Right atrium auricular region (tissue), 2 donors: ENCODE measurements at regions not wholly inside any gene's neighbourhood (a gene's known extent, or its start where the extent isn't known, plus 50 kb on each side); places are given as distances from the start of the nearest gene placed in this dataset.
"Not testable (repeated sequence)": the region's sequence is repeated elsewhere in the genome, so short reads cannot be mapped to it uniquely, and the experiment has no call there.

Experiments
- DNase-seq: peaks from one replicate; pipeline ENCODE4 v3.0.0-alpha.2; 2019; ENCODE audit warnings: low spot score
- H3K27ac ChIP-seq, 2 donors: fragments of 200-600 bp; sonication (generic); 1 replicate in 1 of 2; 2 replicates in 1 of 2; pipeline ENCODE4 v1.5.1; 2016 to 2019
- H3K27me3 ChIP-seq, 2 donors: fragments of 200-600 bp; sonication (generic); one replicate each; pipeline versions ENCODE4 v1.5.1 to v1.6.0; 2017 to 2019
- H3K36me3 ChIP-seq: fragments of 200-600 bp; sonication (generic); one replicate; pipeline ENCODE4 v1.5.1; 2016
- H3K4me1 ChIP-seq, 2 donors: fragments of 200-600 bp; sonication (generic); one replicate each; pipeline versions ENCODE4 v1.5.1 to v1.6.0; 2017 to 2019
- H3K4me3 ChIP-seq, 2 donors: fragments of 200-600 bp; sonication (generic); 1 replicate in 1 of 2; 2 replicates in 1 of 2; pipeline ENCODE4 v1.5.1; 2017 to 2019; ENCODE audit warnings: mild to moderate bottlenecking in 1 of 2, moderate library complexity in 1 of 2
- H3K9me3 ChIP-seq, 2 donors: fragments of 200-600 bp; sonication (generic); one replicate each; pipeline ENCODE4 v1.5.1; 2019
- TF ChIP-seq, protein P1 (sequence below), 2 donors: fragments of 200-600 bp; sonication (generic); IDR thresholded peaks; one replicate each; pipeline ENCODE4 v1.5.1; 2019; ENCODE audit warnings: antibody characterized with exemption in 2 of 2

DNA sequence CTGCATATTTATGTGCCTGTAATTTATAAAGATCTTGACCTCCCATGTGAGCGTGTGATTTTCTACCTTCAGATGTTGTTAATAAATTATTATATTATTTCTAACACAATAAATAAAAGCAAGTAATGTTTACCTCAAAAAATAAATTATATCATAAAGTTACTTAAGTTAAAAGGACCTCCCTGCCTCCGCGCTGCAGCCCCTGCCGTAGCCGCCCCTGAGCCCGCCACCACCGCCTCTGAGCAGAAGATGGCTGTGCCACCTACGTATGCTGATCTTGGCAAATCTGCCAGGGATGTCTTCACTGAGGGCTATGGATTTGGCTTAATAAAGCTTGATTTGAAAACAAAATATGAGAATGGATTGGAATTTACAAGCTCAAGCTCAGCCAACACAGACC is 119.6 kb upstream of the BRWD3 start:
- TF ChIP-seq, protein P1, sequence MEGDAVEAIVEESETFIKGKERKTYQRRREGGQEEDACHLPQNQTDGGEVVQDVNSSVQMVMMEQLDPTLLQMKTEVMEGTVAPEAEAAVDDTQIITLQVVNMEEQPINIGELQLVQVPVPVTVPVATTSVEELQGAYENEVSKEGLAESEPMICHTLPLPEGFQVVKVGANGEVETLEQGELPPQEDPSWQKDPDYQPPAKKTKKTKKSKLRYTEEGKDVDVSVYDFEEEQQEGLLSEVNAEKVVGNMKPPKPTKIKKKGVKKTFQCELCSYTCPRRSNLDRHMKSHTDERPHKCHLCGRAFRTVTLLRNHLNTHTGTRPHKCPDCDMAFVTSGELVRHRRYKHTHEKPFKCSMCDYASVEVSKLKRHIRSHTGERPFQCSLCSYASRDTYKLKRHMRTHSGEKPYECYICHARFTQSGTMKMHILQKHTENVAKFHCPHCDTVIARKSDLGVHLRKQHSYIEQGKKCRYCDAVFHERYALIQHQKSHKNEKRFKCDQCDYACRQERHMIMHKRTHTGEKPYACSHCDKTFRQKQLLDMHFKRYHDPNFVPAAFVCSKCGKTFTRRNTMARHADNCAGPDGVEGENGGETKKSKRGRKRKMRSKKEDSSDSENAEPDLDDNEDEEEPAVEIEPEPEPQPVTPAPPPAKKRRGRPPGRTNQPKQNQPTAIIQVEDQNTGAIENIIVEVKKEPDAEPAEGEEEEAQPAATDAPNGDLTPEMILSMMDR (IDR thresholded peaks at IDR 0.05): no peak
- DNase-seq: no peak
- no peak overlapping the region for H3K4me3 ChIP-seq
- H3K9me3 ChIP-seq: peaks cover 0 to 20% of the 10 kb centered on the region in 2 donors
- no peak overlapping the region for H3K27ac ChIP-seq
- H3K36me3 ChIP-seq: no peaks in the 10 kb centered on the region
- no peaks in the 10 kb centered on the region for H3K4me1 ChIP-seq
- no peaks in the 10 kb centered on the region for H3K27me3 ChIP-seq

DNA sequence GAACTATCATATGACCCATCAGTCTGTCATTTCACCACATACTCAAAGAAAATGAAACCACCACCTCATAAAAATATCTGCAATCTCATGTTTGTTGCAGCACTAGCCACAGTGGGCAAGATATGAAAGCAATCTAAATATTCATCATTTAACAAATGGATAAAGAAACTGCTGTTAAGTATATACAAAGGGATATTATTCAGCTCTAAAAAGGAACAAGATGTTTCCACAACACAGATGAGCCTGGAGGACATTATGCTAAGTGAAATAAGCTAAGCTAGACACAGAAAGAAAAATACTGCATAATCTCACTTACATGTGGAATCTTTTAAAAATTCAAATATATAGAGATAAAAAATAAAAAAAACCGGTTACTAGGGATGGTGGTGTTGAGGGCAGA is 108.2 kb upstream of the BRWD3 start:
- no peaks in the 10 kb centered on the region for H3K36me3 ChIP-seq
- DNase-seq: no peak
- no peaks in the 10 kb centered on the region for H3K4me1 ChIP-seq
- H3K4me3 ChIP-seq: no peak overlapping the region
- no peaks in the 10 kb centered on the region for H3K27me3 ChIP-seq
- H3K9me3 ChIP-seq: peaks cover 0 to 32% of the 10 kb centered on the region in 2 donors
- TF ChIP-seq, protein P1 (IDR thresholded peaks at IDR 0.05): no peak
- no peak overlapping the region for H3K27ac ChIP-seq

- H3K27me3 ChIP-seq, H3K4me3 ChIP-seq, H3K36me3 ChIP-seq, H3K27ac ChIP-seq, DNase-seq, H3K4me1 ChIP-seq: not testable (repeated sequence)
- H3K9me3 ChIP-seq: peaks cover 0 to 37% of the 10 kb centered on the region in 2 donors
These were observed 102.7 kb upstream of the BRWD3 start for GRCh38 chrX:80912351-80912750.

GRCh38 chrX:80879916-80880315 is 70.2 kb upstream of the BRWD3 start:
- no peaks in the 10 kb centered on the region for H3K27me3 ChIP-seq
- TF ChIP-seq, protein P1 (IDR thresholded peaks at IDR 0.05): no peak
- H3K9me3 ChIP-seq: no peaks in the 10 kb centered on the region
- H3K4me3 ChIP-seq: no peak overlapping the region
- no peak overlapping the region for H3K27ac ChIP-seq
- H3K4me1 ChIP-seq: no peaks in the 10 kb centered on the region
- no peak for DNase-seq
- H3K36me3 ChIP-seq: no peaks in the 10 kb centered on the region

- no peak overlapping the region for H3K4me3 ChIP-seq
- DNase-seq: no peak
- H3K9me3 ChIP-seq: no peaks in the 10 kb centered on the region
- H3K36me3 ChIP-seq: no peaks in the 10 kb centered on the region
- TF ChIP-seq, protein P1 (IDR thresholded peaks at IDR 0.05): no peak
- H3K27ac ChIP-seq: no peak overlapping the region
- no peaks in the 10 kb centered on the region for H3K4me1 ChIP-seq
- H3K27me3 ChIP-seq: no peaks in the 10 kb centered on the region
These were observed 69.5 kb upstream of the BRWD3 start for GRCh38 chrX:80879143-80879542.

- H3K9me3 ChIP-seq: no peaks in the 10 kb centered on the region
- no peak for DNase-seq
- no peaks in the 10 kb centered on the region for H3K4me1 ChIP-seq
- H3K27ac ChIP-seq: no peak overlapping the region
- H3K4me3 ChIP-seq: no peak overlapping the region
- TF ChIP-seq, protein P1 (IDR thresholded peaks at IDR 0.05): peak in 1 of 2 donors; percentile 65
- no peaks in the 10 kb centered on the region for H3K36me3 ChIP-seq
- no peaks in the 10 kb centered on the region for H3K27me3 ChIP-seq
These were observed 67.2 kb upstream of the BRWD3 start for GRCh38 chrX:80876877-80877276.
